22Rv1 (cell line): ENCODE measurements at regions not wholly inside any gene's neighbourhood (a gene's known extent, or its start where the extent isn't known, plus 50 kb on each side); places are given as distances from the start of the nearest gene placed in this dataset.

Experiments used
- CTCF ChIP-seq: fragments of 450-650 bp; IDR thresholded peaks from 2 replicates; pipeline ENCODE4 v1.5.1; 2017; ENCODE audit warnings: mild to moderate bottlenecking
- ZFX ChIP-seq: fragments of 450-650 bp; IDR thresholded peaks from 2 replicates; pipeline ENCODE4 v1.6.1; 2017; ENCODE audit warnings: antibody characterized with exemption, borderline replicate concordance

- TF ChIP-seq CTCF, result no peak
- no peak for TF ChIP-seq ZFX
Observed at GRCh38 chr2:228697456-228697855, 516.0 kb upstream of the SPHKAP start.
